Fibroblast of pulmonary artery (primary cell): ENCODE measurements at regions not wholly inside any gene's neighbourhood (a gene's known extent, or its start where the extent isn't known, plus 50 kb on each side); places are given as distances from the start of the nearest gene placed in this dataset.
"Not testable (repeated sequence)": the region's sequence is repeated elsewhere in the genome, so short reads cannot be mapped to it uniquely, and the experiment has no call there.

Source experiments
- DNase-seq: peaks from one replicate; pipeline ENCODE4 v3.0.0-alpha.2; 2010; ENCODE audit warnings: low read depth
- H3K4me3 ChIP-seq: replicated peaks from 2 replicates; pipeline ENCODE4 v1.5.1; 2011; ENCODE audit warnings: low read depth, mild to moderate bottlenecking, control low read depth, low read length, moderate library complexity
- TF ChIP-seq, protein P1 (sequence below): IDR thresholded peaks from 2 replicates; pipeline ENCODE4 v1.5.1; 2011; ENCODE audit warnings: mild to moderate bottlenecking, control low read depth, low read length, inconsistent platforms; ENCODE audit errors: missing control alignments

DNA sequence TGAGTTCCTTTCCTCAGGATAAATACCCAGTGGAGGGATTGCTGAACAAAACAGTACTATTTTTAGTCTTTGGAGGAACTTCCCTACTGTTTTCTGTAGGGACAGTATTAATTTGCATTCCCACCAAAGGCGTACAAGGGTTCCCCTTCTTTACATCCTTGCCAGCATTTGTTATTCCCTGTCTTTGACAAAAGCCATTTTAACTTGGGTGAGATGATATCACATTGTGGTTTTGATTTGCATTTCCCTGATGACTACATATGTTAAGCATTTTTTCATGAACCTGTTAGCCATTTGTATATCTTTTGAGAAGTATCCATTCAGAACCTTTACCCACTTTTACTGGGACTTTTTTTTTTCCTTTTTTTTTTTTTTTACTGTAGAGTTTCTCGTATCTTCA is 126.2 kb upstream of the ANXA10 start:
- TF ChIP-seq, protein P1, sequence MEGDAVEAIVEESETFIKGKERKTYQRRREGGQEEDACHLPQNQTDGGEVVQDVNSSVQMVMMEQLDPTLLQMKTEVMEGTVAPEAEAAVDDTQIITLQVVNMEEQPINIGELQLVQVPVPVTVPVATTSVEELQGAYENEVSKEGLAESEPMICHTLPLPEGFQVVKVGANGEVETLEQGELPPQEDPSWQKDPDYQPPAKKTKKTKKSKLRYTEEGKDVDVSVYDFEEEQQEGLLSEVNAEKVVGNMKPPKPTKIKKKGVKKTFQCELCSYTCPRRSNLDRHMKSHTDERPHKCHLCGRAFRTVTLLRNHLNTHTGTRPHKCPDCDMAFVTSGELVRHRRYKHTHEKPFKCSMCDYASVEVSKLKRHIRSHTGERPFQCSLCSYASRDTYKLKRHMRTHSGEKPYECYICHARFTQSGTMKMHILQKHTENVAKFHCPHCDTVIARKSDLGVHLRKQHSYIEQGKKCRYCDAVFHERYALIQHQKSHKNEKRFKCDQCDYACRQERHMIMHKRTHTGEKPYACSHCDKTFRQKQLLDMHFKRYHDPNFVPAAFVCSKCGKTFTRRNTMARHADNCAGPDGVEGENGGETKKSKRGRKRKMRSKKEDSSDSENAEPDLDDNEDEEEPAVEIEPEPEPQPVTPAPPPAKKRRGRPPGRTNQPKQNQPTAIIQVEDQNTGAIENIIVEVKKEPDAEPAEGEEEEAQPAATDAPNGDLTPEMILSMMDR: no peak
- DNase-seq: peak; percentile 11
- no peak overlapping the region for H3K4me3 ChIP-seq

DNA sequence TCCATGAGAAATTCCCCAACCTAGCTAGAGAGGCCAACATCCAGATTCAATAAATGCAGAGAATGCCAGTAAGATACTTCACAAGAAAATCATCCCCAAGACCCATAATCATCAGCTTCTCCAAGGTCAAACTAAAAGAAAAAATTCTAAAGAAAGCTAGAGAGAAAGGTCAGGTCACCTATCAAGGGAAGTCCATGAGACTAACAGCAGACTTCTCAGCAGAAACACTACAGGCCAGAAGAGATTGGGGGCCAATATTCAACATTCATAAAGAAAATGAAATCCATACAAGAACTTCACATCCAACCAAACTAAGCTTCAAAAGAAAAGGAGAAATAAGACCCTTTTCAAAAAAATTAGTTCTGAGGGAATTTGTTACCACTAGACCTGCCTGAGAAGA is 118.8 kb upstream of the ANXA10 start:
- H3K4me3 ChIP-seq: no peak overlapping the region
- TF ChIP-seq, protein P1: no peak
- no peak for DNase-seq

DNA sequence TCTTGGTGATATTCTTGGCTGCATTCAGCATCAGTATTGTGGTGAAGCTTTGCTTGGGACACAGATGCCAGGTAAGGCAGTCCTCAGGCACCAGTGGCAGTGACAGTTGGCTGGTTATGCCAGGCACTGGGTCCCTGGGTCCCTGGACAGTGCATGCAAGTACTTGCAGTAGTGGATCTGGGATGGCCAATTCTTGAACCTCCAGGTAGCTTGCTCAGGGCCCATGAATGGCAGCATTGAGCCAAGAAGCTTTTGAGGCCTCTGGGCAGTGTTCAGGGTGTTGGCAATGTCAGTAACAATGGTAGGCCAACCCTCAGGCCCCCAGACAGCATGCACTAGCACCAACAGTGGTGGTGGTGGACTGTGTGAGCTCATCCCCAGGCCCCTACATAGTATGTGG is 106.8 kb upstream of the ANXA10 start:
- DNase-seq: no peak
- no peak overlapping the region for H3K4me3 ChIP-seq
- TF ChIP-seq, protein P1: no peak

DNA sequence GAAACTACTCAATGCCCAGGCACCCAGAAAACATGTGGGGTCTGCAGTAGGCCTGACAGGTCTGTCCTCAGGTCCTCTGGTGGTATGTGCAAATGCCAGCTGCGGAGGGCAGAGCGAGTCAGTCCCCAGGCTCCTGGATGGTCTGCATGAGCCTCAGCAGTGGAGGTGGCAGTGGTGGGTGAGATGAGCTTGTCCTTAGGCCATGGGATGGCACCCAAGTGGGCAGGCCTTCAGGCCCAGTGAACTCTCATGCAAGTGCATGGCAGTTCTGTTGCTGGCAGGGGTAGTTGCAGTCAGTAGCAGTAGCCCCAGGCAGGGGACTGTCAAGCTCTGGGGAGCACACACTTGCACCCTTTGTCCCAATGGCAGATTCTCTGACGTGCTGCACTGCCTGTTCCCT is 106.3 kb upstream of the ANXA10 start:
- DNase-seq: no peak
- TF ChIP-seq, protein P1: no peak

DNA sequence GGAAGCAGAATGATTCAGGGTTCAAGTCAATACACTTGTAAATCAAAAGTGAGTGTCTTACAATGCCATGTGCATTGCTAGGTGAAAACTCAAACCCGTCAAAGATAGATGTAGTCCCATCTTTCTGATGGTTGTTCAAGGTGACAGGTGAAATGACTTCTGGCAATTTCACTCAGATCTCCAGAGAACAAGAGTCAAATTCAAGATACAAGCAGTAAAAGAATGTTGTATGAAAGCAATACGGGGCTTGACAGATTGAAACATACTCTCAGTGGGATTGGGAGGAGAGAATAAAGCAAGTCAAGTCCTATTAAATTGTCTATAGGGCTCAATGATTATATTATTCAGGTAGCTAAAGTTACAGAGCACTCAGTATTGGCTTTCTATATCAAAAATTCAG is 105.1 kb upstream of the ANXA10 start:
- no peak overlapping the region for H3K4me3 ChIP-seq
- TF ChIP-seq, protein P1: no peak
- DNase-seq: no peak

More for the DNA sequence above, 106.3 kb upstream of the ANXA10 start:
- no peak overlapping the region for H3K4me3 ChIP-seq

DNA sequence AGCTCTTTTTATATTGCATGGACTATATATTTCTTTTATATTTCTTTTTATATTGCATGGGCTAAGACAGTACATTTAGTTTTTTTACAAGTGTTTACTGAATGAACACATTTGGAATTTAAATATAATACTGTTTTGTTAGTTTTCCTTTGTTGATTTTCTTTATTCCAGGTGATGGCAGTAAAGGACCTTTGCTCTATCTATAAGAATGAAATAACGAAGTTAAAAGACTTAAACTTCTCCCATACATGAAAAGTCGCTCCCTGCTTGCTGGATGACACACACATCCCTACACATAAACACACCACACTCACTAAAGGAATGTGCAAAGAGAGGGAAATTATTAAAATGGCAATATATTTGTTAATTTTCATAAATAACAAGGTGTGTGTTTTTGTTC is 102.5 kb upstream of the ANXA10 start:
- peak; percentile 22 for DNase-seq
- no peak overlapping the region for H3K4me3 ChIP-seq
- TF ChIP-seq, protein P1: no peak

DNA sequence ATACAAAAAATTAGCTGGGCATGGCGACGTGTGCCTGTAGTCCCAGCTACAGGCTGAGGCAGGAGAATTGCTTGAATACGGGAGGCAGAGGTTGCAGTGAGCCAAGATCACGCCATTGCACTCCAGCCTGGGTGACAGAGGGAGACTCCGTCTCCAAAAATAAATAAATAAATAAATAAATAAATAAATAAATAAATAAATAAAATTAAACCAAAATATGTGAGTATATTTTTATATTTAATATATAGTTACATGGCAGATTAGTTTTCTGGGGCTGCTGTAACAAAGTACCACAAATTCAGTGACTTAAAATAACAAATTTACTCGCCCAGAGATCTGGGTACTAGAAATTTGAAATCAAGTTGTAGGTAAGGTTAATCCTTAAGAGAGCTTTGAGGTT is 84.2 kb upstream of the ANXA10 start:
- DNase-seq: not testable (repeated sequence)

DNA sequence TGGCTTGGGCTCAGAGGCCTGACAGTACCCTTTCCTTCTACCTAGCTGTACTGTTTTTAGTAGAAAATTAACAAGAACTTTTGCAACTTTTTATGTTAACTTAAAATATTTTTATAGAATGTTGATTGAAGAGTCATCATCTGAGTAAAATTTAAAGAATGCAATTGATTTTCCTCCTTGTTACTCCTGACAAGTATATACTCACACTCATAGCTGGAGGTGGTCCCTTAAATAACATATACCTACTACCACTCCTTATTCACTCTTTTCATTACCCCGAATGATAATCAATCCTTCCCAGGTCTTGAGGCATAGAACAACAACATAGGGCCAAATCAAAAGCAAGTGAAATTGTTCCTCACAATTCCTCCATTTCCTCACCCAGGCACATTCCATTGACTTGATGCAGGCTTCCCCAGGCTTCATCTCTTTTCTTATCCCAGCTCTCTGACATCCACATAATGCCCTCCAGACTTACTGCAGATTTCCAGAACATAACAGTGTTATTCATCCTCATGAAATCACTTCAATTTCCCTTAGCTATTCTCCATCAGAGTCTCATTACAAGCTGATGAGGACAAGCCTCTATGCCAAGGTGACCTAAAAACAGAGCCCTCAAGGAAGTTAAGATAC is 73.2 kb upstream of the ANXA10 start:
- TF ChIP-seq, protein P1: no peak
- peak; percentile 40 for DNase-seq

More for the DNA sequence above, 84.2 kb upstream of the ANXA10 start:
- H3K4me3 ChIP-seq: not testable (repeated sequence)

More for the DNA sequence above, 73.2 kb upstream of the ANXA10 start:
- no peak overlapping the region for H3K4me3 ChIP-seq
